PC-9 (cell line): ENCODE measurements at regions not wholly inside any gene's neighbourhood (a gene's known extent, or its start where the extent isn't known, plus 50 kb on each side); places are given as distances from the start of the nearest gene placed in this dataset.

Source experiments
- EZH2 ChIP-seq: fragments of 200-600 bp; sonication (generic); IDR thresholded peaks from 2 replicates; pipeline ENCODE4 v1.8.0; 2017; ENCODE audit warnings: antibody characterized with exemption, low read depth
- TF ChIP-seq, protein P1 (sequence below): fragments of 200-600 bp; sonication (generic); conservative IDR thresholded peaks from 2 replicates; pipeline ENCODE4 v1.6.1; 2017; ENCODE audit warnings: mixed run types, antibody characterized with exemption, mild to moderate bottlenecking, moderate library complexity

DNA sequence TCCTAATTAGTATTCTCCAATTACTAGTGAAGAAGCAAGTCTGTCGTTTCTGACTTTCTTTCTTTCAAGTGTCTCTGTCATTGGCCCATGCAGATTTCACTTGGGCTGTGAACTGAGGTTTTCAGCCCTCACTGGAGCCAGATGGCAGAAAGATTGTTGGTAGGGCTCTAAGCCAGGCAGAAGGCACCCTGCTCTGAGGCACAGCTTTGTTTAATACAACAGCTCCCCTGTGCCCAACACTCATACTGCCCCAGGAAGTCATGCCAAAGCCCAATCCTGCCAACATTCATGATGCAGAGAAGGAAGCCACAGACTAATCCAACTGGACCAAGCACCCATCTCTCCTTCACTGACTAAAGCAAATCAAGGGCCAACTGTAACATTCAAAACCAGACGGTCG is 117.1 kb upstream of the FRG1 start:
- no peak for TF ChIP-seq EZH2
- TF ChIP-seq, protein P1, sequence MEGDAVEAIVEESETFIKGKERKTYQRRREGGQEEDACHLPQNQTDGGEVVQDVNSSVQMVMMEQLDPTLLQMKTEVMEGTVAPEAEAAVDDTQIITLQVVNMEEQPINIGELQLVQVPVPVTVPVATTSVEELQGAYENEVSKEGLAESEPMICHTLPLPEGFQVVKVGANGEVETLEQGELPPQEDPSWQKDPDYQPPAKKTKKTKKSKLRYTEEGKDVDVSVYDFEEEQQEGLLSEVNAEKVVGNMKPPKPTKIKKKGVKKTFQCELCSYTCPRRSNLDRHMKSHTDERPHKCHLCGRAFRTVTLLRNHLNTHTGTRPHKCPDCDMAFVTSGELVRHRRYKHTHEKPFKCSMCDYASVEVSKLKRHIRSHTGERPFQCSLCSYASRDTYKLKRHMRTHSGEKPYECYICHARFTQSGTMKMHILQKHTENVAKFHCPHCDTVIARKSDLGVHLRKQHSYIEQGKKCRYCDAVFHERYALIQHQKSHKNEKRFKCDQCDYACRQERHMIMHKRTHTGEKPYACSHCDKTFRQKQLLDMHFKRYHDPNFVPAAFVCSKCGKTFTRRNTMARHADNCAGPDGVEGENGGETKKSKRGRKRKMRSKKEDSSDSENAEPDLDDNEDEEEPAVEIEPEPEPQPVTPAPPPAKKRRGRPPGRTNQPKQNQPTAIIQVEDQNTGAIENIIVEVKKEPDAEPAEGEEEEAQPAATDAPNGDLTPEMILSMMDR = no peak
